Gastroesophageal sphincter (tissue), 4 donors: ENCODE measurements at regions not wholly inside any gene's neighbourhood (a gene's known extent, or its start where the extent isn't known, plus 50 kb on each side); places are given as distances from the start of the nearest gene placed in this dataset.

Experiments used
- ATAC-seq: fragments of 150-250 bp; one replicate; pipeline ENCODE4 v1.9.1; 2016; ENCODE audit warnings: mild to moderate bottlenecking, moderate library complexity
- H3K27ac ChIP-seq, 4 donors: fragments of 200-600 bp; sonication (generic) in 3 of 4; 1 replicate in 3 of 4; 2 replicates in 1 of 4; pipeline ENCODE4 v1.5.1; 2016 to 2019
- H3K27me3 ChIP-seq: fragments of 200-600 bp; sonication (generic); one replicate; pipeline ENCODE4 v1.5.1; 2019
- H3K36me3 ChIP-seq, 2 donors: fragments of 200-600 bp; sonication (generic); one replicate each; pipeline ENCODE4 v1.5.1; 2019; ENCODE audit warnings: control low read depth in 1 of 2
- H3K4me1 ChIP-seq, 3 donors: fragments of 200-600 bp; sonication (generic); 1 replicate in 2 of 3; 2 replicates in 1 of 3; pipeline ENCODE4 v1.5.1; 2016 to 2019; ENCODE audit warnings: control low read depth in 2 of 3
- H3K4me3 ChIP-seq, 2 donors: fragments of 200-600 bp; sonication (generic); one replicate each; pipeline ENCODE4 v1.5.1; 2019; ENCODE audit warnings: mild to moderate bottlenecking in 1 of 2, moderate library complexity in 1 of 2
- H3K9me3 ChIP-seq, 3 donors: fragments of 200-600 bp; sonication (generic); one replicate each; pipeline ENCODE4 v1.5.1; 2017 to 2019; ENCODE audit warnings: control low read depth in 2 of 3
- CTCF ChIP-seq, 4 experiments: fragments of 200-600 bp in 2 of 4; fragments of 450-650 bp in 2 of 4; sonication (generic) in 1 of 4; IDR thresholded peaks; one replicate each; pipeline ENCODE4 v1.5.1; 2017 to 2019; ENCODE audit warnings: antibody characterized with exemption in 4 of 4, mild to moderate bottlenecking in 2 of 4, moderate library complexity in 2 of 4
- EP300 ChIP-seq: sonication (generic); formaldehyde crosslinking; IDR thresholded peaks from one replicate; pipeline ENCODE4 v1.6.1; 2017; ENCODE audit warnings: antibody characterized with exemption, mild to moderate bottlenecking
- POLR2A ChIP-seq, 2 donors: fragments of 450-650 bp; IDR thresholded peaks; one replicate each; pipeline ENCODE4 v1.6.1; 2017; ENCODE audit warnings: antibody characterized with exemption in 2 of 2, mild to moderate bottlenecking in 2 of 2, moderate library complexity in 1 of 2
- POLR2AphosphoS5 ChIP-seq: sonication (generic); formaldehyde crosslinking; IDR thresholded peaks from one replicate; pipeline ENCODE4 v1.6.1; 2017; ENCODE audit warnings: antibody characterized with exemption
- WGBS, 2 donors: methylation state at CpG; one replicate each; pipeline ENCODE4 v1.1.5; 2018; ENCODE audit warnings: low coverage in 1 of 2; 5-methylcytosine and 5-hydroxymethylcytosine counted together

DNA sequence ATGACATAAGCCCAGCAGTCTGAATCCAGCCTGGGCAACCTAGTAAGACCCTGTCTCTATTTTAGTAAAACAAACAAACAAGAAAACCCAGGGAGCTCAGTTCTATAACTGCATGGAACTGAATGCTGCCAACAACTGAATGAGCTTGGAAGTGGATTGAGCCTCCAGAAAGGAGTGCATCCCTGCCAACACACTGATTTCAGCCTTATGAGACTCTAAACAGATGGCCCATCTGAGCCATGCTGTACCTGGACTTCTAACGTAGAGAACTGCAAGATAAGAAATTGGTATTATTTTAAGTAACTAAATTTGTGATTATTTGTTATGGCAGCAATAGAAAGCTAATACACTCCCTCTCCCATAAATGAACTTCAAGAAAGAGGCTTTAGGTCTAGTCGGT is 150.4 kb upstream of the RAI14 start:
- no peak for ATAC-seq
- TF ChIP-seq EP300 (no peak), POLR2A (IDR thresholded peaks at IDR 0.05) (no peak), POLR2AphosphoS5 (no peak), CTCF (IDR thresholded peaks at IDR 0.05) (no peak)
- WGBS, 2 donors: 62 to 100% methylated on average over 1 to 2 of the region's 2 CpGs
- Histone ChIP-seq H3K9me3 (no peaks in the 10 kb centered on the region), H3K27ac (peak overlapping the region in 1 of 4 donors; percentile 89), H3K4me3 (no peak overlapping the region), H3K36me3 (no peaks in the 10 kb centered on the region), H3K27me3 (no peaks in the 10 kb centered on the region), H3K4me1 (peaks cover 4 to 57% (median 18%) of the 10 kb centered on the region in 3 donors)

DNA sequence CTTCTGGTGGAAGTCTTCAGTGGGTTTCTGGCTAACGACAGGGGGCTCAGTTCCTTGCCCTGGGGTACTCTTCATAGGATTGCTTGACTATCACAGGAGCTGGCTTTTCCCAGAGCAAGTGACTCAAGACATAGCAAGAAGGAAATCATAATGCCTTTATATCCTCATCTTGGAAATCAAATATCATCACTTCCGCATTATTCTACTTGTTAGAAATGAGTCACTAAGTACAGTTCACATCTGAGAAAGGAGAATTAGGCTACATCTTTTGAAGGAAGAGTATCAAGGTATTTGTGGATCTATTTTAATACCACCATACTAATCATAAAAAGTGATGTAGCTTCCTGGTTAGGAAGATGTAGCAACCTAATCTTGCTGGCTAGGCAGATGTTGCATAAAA is 148.2 kb upstream of the RAI14 start:
- H3K36me3 ChIP-seq: no peaks in the 10 kb centered on the region
- H3K4me3 ChIP-seq: no peak overlapping the region
- H3K4me1 ChIP-seq: peaks cover 15 to 60% (median 21%) of the 10 kb centered on the region in 3 donors
- TF ChIP-seq CTCF (IDR thresholded peaks at IDR 0.05): no peak
- TF ChIP-seq POLR2AphosphoS5: no peak
- 87 to 100% methylated on average over 1 to 2 of the region's 2 CpGs for WGBS, 2 donors
- H3K9me3 ChIP-seq: no peaks in the 10 kb centered on the region
- no peak for ATAC-seq
- H3K27ac ChIP-seq: no peak overlapping the region
- H3K27me3 ChIP-seq: no peaks in the 10 kb centered on the region

DNA sequence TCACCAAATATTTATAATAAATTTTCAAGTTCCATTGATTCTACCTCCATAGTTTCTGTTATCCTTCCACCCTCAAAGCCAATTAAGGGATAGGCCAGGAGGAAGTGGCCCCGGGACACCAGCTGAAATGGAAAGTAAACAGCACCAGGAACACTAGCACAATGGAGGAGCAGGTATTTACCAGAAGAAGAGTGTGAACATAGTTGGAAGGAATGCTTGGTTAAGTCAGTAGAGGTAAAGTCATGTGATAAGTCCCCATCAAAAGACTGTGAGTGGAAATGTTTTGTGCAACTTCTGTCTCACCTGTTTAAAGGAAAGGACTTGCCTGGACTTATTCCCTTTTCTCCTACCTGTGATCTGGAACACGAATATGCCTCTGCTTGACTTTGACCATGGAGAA is 146.7 kb upstream of the RAI14 start:
- Histone ChIP-seq H3K4me3 (no peak overlapping the region), H3K27me3 (no peaks in the 10 kb centered on the region), H3K27ac (peak overlapping the region in 3 of 4 donors; percentile 58 to 81 (median 79)), H3K9me3 (no peaks in the 10 kb centered on the region), H3K4me1 (peaks cover 7 to 46% (median 15%) of the 10 kb centered on the region in 3 donors), H3K36me3 (no peaks in the 10 kb centered on the region)
- no peak for TF ChIP-seq CTCF (IDR thresholded peaks at IDR 0.05)
- TF ChIP-seq POLR2AphosphoS5: no peak
- no peak for TF ChIP-seq EP300
- no peak for TF ChIP-seq POLR2A (IDR thresholded peaks at IDR 0.05)
- 60 to 83% methylated on average over 1 to 2 of the region's 2 CpGs for WGBS, 2 donors
- no peak for ATAC-seq

DNA sequence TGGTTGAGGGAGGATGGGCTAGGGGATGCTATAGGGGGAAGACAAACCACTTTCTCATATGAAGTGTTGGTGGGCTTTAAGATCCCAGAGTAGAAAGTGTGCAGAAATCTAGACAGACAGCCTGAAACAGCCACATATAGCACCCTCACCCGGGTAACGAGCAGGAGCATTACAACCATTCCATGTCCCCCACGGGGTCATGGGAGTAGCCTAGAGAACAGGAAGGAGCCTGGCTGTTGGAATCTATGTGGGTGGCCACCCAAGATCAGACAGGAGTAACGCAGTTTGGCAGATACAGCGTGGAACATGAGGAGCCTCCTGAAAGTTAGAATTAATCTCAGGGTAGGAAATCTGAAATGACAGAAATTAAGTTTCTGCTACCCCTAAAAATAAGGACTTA is 146.1 kb upstream of the RAI14 start:
- Histone ChIP-seq H3K9me3 (no peaks in the 10 kb centered on the region), H3K4me1 (peaks cover 7 to 40% (median 15%) of the 10 kb centered on the region in 3 donors), H3K27me3 (no peaks in the 10 kb centered on the region), H3K27ac (peak overlapping the region; percentile 58 to 81 (median 76)), H3K4me3 (no peak overlapping the region), H3K36me3 (no peaks in the 10 kb centered on the region)
- 43 to 46% methylated on average over 3 to 5 of the region's 5 CpGs for WGBS, 2 donors
- no peak for TF ChIP-seq POLR2A (IDR thresholded peaks at IDR 0.05)
- TF ChIP-seq CTCF (IDR thresholded peaks at IDR 0.05): no peak
- no peak for TF ChIP-seq EP300
- TF ChIP-seq POLR2AphosphoS5: no peak
- ATAC-seq: no peak

DNA sequence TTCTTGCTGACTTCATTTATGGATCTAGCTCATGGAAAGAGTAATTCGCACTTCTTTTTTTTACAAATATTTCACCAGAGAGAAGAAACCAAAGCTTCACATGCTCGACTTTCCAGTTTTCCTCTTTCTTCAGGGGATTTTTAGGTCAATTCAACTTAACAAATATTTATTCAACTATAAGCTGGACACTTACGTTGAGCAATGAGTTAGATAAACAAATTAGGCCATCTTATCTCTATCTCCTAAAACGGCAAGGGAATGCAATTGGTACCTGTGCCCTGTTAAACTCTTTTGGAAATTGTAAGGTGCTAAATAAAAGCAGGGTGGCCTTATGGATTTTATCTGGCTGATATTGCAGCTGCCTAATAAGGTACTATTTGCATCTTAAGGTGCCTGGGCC is 145.1 kb upstream of the RAI14 start:
- peaks cover 7 to 39% (median 15%) of the 10 kb centered on the region in 3 donors for H3K4me1 ChIP-seq
- H3K36me3 ChIP-seq: no peaks in the 10 kb centered on the region
- peak overlapping the region; percentile 58 to 81 (median 76) for H3K27ac ChIP-seq
- no peak overlapping the region for H3K4me3 ChIP-seq
- H3K9me3 ChIP-seq: no peaks in the 10 kb centered on the region
- 55 to 56% methylated on average over 4 of the region's 4 CpGs for WGBS, 2 donors
- ATAC-seq: no peak
- no peaks in the 10 kb centered on the region for H3K27me3 ChIP-seq
- TF ChIP-seq EP300: no peak
- TF ChIP-seq POLR2A (IDR thresholded peaks at IDR 0.05): no peak
- no peak for TF ChIP-seq POLR2AphosphoS5
- no peak for TF ChIP-seq CTCF (IDR thresholded peaks at IDR 0.05)
